ENCODE measurements at regions not wholly inside any gene's neighbourhood (a gene's known extent, or its start where the extent isn't known, plus 50 kb on each side); places are given as distances from the start of the nearest gene placed in this dataset.

DNA sequence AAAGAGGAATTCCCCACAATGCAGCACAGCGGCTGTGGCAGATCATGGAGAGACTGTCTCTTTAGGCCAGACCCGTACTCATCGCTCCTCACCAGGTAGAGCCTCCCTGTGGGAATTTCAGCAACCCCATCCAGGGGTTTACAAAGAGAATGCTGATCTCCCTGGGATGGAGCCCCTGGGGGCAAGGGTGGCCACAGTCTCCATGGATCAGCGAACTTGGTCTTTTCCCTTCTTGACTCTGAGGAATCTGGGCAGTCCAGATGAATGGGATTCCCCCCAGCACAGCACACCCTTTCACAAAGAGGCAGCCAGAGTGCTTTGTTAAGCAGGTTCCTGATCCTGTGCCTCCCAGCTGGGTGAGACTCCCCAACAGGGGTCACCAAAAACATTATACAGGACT lies 108.7 kb upstream of the RGMB start:
- TF ChIP-seq, protein P1, sequence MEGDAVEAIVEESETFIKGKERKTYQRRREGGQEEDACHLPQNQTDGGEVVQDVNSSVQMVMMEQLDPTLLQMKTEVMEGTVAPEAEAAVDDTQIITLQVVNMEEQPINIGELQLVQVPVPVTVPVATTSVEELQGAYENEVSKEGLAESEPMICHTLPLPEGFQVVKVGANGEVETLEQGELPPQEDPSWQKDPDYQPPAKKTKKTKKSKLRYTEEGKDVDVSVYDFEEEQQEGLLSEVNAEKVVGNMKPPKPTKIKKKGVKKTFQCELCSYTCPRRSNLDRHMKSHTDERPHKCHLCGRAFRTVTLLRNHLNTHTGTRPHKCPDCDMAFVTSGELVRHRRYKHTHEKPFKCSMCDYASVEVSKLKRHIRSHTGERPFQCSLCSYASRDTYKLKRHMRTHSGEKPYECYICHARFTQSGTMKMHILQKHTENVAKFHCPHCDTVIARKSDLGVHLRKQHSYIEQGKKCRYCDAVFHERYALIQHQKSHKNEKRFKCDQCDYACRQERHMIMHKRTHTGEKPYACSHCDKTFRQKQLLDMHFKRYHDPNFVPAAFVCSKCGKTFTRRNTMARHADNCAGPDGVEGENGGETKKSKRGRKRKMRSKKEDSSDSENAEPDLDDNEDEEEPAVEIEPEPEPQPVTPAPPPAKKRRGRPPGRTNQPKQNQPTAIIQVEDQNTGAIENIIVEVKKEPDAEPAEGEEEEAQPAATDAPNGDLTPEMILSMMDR (conservative IDR thresholded peaks at IDR 0.05), result no peak
- TF ChIP-seq ZFX (IDR thresholded peaks at IDR 0.05), result no peak

Measured in C4-2B (cell line).